Posterior vena cava (tissue), 2 donors: ENCODE measurements at regions not wholly inside any gene's neighbourhood (a gene's known extent, or its start where the extent isn't known, plus 50 kb on each side); places are given as distances from the start of the nearest gene placed in this dataset.

Experiments used
- DNase-seq: peaks from one replicate; pipeline ENCODE4 v3.0.0-alpha.2; 2020; ENCODE audit warnings: low spot score
- intact Hi-C, 2 donors: fragments of 100-400 bp; cut with DNase I; formaldehyde crosslinking; loops; one replicate each; pipeline versions ENCODE4 v1.14.1 to v1.14.2; 2022 to 2023
- donor health status: DM: yes; HTN: yes; CAD: no.
- donor health status: DM: yes; HTN: yes; CAD: no.

GRCh38 chr10:100687143-100688003, 58.0 kb upstream of the PAX2 start:
- intact Hi-C loops: no loop called here
- peak; percentile 54 for DNase-seq

DNA sequence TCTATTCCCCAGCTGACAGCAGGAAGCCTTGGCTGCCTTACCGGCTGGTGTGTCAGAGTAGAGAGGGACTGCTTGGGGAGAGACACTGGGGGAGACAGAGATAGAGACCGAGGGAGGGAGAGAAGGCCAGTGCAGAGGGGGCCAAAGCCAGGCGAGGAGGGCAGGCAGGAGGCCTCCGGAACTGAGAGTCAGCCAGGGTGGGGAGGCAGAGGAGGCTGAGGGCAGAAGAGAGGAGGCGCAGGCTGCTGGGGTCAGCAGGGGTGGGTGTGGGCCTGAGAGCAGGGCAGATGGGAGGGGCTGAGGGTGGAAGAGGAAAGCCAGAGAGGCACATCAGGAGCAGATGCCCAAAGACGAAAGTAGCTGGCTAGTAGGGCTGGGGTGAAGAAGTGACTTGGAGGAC, 57.2 kb upstream of the PAX2 start:
- intact Hi-C loops: no loop called here
- DNase-seq: peak; percentile 46

- intact Hi-C loops: no loop called here
- DNase-seq: no peak
Observed at GRCh38 chr10:100693821-100694220, 51.6 kb upstream of the PAX2 start.
